ENCODE measurements at regions not wholly inside any gene's neighbourhood (a gene's known extent, or its start where the extent isn't known, plus 50 kb on each side); places are given as distances from the start of the nearest gene placed in this dataset.

- TF ChIP-seq, protein P1, sequence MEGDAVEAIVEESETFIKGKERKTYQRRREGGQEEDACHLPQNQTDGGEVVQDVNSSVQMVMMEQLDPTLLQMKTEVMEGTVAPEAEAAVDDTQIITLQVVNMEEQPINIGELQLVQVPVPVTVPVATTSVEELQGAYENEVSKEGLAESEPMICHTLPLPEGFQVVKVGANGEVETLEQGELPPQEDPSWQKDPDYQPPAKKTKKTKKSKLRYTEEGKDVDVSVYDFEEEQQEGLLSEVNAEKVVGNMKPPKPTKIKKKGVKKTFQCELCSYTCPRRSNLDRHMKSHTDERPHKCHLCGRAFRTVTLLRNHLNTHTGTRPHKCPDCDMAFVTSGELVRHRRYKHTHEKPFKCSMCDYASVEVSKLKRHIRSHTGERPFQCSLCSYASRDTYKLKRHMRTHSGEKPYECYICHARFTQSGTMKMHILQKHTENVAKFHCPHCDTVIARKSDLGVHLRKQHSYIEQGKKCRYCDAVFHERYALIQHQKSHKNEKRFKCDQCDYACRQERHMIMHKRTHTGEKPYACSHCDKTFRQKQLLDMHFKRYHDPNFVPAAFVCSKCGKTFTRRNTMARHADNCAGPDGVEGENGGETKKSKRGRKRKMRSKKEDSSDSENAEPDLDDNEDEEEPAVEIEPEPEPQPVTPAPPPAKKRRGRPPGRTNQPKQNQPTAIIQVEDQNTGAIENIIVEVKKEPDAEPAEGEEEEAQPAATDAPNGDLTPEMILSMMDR (IDR thresholded peaks at IDR 0.05): no peak
- DNase-seq: no peak
These were observed 59.4 kb downstream of the OSR1 start for GRCh38 chr2:19299032-19299431.

DNA sequence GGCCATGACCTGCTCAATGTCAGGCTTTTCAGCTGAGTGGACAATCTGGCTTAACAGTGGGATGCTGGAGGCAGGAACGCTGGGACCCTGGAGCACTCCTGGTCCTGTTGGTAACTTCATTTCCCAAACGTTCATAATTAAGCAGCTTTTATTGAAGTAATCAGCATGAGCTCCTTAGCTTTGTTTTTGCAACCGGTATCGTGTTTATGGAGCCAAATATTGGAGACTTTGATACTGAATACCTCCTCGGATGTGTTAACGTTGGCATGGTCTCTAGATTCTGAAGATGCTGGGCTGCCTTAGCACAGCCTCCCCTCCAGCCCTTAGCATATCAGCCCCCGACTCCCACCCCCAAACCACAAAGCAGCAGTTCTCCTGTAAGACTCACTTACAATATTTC, 60.7 kb downstream of the OSR1 start:
- no peak overlapping the region for H3K4me2 ChIP-seq (replicated peaks; ENCODE audit: extremely low read depth, low read length, poor library complexity, severe bottlenecking)
- Mint-ChIP-seq H3K36me3 (no peaks in the 10 kb centered on the region), H3K4me3 (no peak overlapping the region), H3K4me1 (no peaks in the 10 kb centered on the region), H3K27me3 (ENCODE audit: low read depth in 3 of 3) (peaks cover 1 to 4% (median 4%) of the 10 kb centered on the region in 3 donors), H3K9me3 (peaks cover 0 to 8% (median 3%) of the 10 kb centered on the region in 7 donors), H3K27ac (no peak overlapping the region)
- H3K9me3 ChIP-seq (replicated peaks in 1 of 2; ENCODE audit: control insufficient read depth in 1 of 2, insufficient read depth in 1 of 2, low read length in 2 of 2): no peaks in the 10 kb centered on the region
- no peaks in the 10 kb centered on the region for H3K4me1 ChIP-seq (ENCODE audit: control insufficient read depth in 1 of 2, insufficient read depth in 2 of 2, low read length in 2 of 2)
- H4K20me1 ChIP-seq (ENCODE audit: insufficient read depth, low read length): no peaks in the 10 kb centered on the region
- H3K9ac ChIP-seq (ENCODE audit: insufficient read depth, low read length, poor library complexity, severe bottlenecking): no peak overlapping the region
- TF ChIP-seq, protein P1 (IDR thresholded peaks at IDR 0.05): no peak
- no peaks in the 10 kb centered on the region for H3K27me3 ChIP-seq (ENCODE audit: control insufficient read depth in 2 of 2, insufficient read depth in 2 of 2, low read length in 2 of 2)
- H3K27ac ChIP-seq (ENCODE audit: low read depth in 1 of 2, low read length in 2 of 2): no peak overlapping the region
- 93% methylated on average over 2 of the region's 7 CpGs for WGBS (ENCODE audit: insufficient coverage)
- H2AFZ ChIP-seq (ENCODE audit: insufficient read depth, low read depth, low read length, poor library complexity, severe bottlenecking): no peak overlapping the region
- intact Hi-C loops (cut with micrococcal nuclease): no loop called here
- no peak overlapping the region for H3K4me3 ChIP-seq (replicated peaks in 1 of 3; ENCODE audit: low read depth in 2 of 3, low read length in 3 of 3)
- DNase-seq: no peak
- H3K36me3 ChIP-seq (replicated peaks in 1 of 2; ENCODE audit: control insufficient read depth in 1 of 2, insufficient read depth in 2 of 2, low read length in 2 of 2): no peaks in the 10 kb centered on the region
- H3K79me2 ChIP-seq (ENCODE audit: insufficient read depth, low read length): no peaks in the 10 kb centered on the region

More at GRCh38 chr2:19299032-19299431, 59.4 kb downstream of the OSR1 start:
- no peaks in the 10 kb centered on the region for H3K27me3 ChIP-seq (ENCODE audit: control insufficient read depth in 2 of 2, insufficient read depth in 2 of 2, low read length in 2 of 2)
- Mint-ChIP-seq H3K4me3 (no peak overlapping the region), H3K9me3 (peaks cover 0 to 8% (median 6%) of the 10 kb centered on the region in 7 donors), H3K27me3 (ENCODE audit: low read depth in 3 of 3) (peaks cover 1 to 6% (median 4%) of the 10 kb centered on the region in 3 donors), H3K27ac (no peak overlapping the region), H3K4me1 (no peaks in the 10 kb centered on the region), H3K36me3 (no peaks in the 10 kb centered on the region)
- no CpG with 5 or more reads among the region's 7 CpGs for WGBS (ENCODE audit: insufficient coverage)
- H3K9me3 ChIP-seq (replicated peaks in 1 of 2; ENCODE audit: control insufficient read depth in 1 of 2, insufficient read depth in 1 of 2, low read length in 2 of 2): peaks cover 0 to under 1% of the 10 kb centered on the region in 2 donors
- H3K36me3 ChIP-seq (replicated peaks in 1 of 2; ENCODE audit: control insufficient read depth in 1 of 2, insufficient read depth in 2 of 2, low read length in 2 of 2): no peaks in the 10 kb centered on the region
- H3K4me3 ChIP-seq (replicated peaks in 1 of 3; ENCODE audit: low read depth in 2 of 3, low read length in 3 of 3): no peak overlapping the region
- H3K4me1 ChIP-seq (ENCODE audit: control insufficient read depth in 1 of 2, insufficient read depth in 2 of 2, low read length in 2 of 2): no peaks in the 10 kb centered on the region
- no peak overlapping the region for H3K4me2 ChIP-seq (replicated peaks; ENCODE audit: extremely low read depth, low read length, poor library complexity, severe bottlenecking)
- H4K20me1 ChIP-seq (ENCODE audit: insufficient read depth, low read length): no peaks in the 10 kb centered on the region
- no peak overlapping the region for H2AFZ ChIP-seq (ENCODE audit: insufficient read depth, low read depth, low read length, poor library complexity, severe bottlenecking)
- H3K27ac ChIP-seq (ENCODE audit: low read depth in 1 of 2, low read length in 2 of 2): no peak overlapping the region
- intact Hi-C loops (cut with micrococcal nuclease): no loop called here
- H3K79me2 ChIP-seq (ENCODE audit: insufficient read depth, low read length): no peaks in the 10 kb centered on the region
- H3K9ac ChIP-seq (ENCODE audit: insufficient read depth, low read length, poor library complexity, severe bottlenecking): no peak overlapping the region

Measured in CD14-positive monocyte (primary cell).